IMR-90 (cell line): ENCODE measurements at regions not wholly inside any gene's neighbourhood (a gene's known extent, or its start where the extent isn't known, plus 50 kb on each side); places are given as distances from the start of the nearest gene placed in this dataset.
"Not testable (repeated sequence)": the region's sequence is repeated elsewhere in the genome, so short reads cannot be mapped to it uniquely, and the experiment has no call there.

Experiments used
- ATAC-seq: fragments of 200-7000 bp; cut with Tn5 transposase; 2 replicates; pipeline ENCODE4 v1.9.1; 2020; ENCODE audit warnings: low read depth, mild to moderate bottlenecking, moderate library complexity
- BruUV-seq: library from RNA; stranded (reverse); fragments of 400-500 nt; replicated peaks from 2 replicates; lab custom pipeline; 2021; lab: Mats Ljungman, UMichigan
- CTCF ChIA-PET: fragments of 300-600 bp; formaldehyde crosslinking; extraction: SDS; loops from one replicate; lab custom pipeline; 2021; ENCODE audit warnings: antibody characterized with exemption; lab: Yijun Ruan, JAX
- POLR2A ChIA-PET: fragments of 300-600 bp; sonication (Branson Sonifier 250); formaldehyde crosslinking; loops from one replicate; lab custom pipeline; 2022; ENCODE audit warnings: antibody characterized with exemption; ENCODE audit not compliant: unreplicated experiment; lab: Charles Lee
- DNase-seq: peaks from one replicate; pipeline ENCODE4 v3.0.0; 2013
- H2AFZ ChIP-seq: replicated peaks from 2 replicates; pipeline ENCODE3; 2013; ENCODE audit warnings: low read length, mild to moderate bottlenecking; ENCODE audit not compliant: poor library complexity
- H2AK5ac ChIP-seq: 2 replicates; pipeline ENCODE4 v1.6.1; 2013; ENCODE audit warnings: low read depth, low read length, inconsistent platforms
- H2AK9ac ChIP-seq: replicated peaks from 2 replicates; pipeline ENCODE3; 2013; ENCODE audit warnings: mild to moderate bottlenecking, low read depth, low read length, moderate library complexity; ENCODE audit not compliant: poor library complexity
- H2BK120ac ChIP-seq: 2 replicates; pipeline ENCODE4 v1.6.1; 2013; ENCODE audit warnings: low read depth, low read length, inconsistent platforms
- H2BK15ac ChIP-seq: 3 replicates; pipeline ENCODE4 v1.6.1; 2013; ENCODE audit warnings: low read depth, low read length, inconsistent platforms
- H2BK20ac ChIP-seq: 2 replicates; pipeline ENCODE4 v1.6.1; 2013; ENCODE audit warnings: low read depth, mild to moderate bottlenecking, inconsistent platforms, low read length, moderate library complexity
- H2BK5ac ChIP-seq: 2 replicates; pipeline ENCODE4 v1.6.1; 2013; ENCODE audit warnings: mild to moderate bottlenecking, low read depth, low read length, inconsistent platforms; ENCODE audit not compliant: poor library complexity, severe bottlenecking
- H3K14ac ChIP-seq: replicated peaks from 2 replicates; pipeline ENCODE4 v1.6.1; 2013; ENCODE audit warnings: low read depth, low read length, inconsistent platforms
- H3K18ac ChIP-seq: 2 replicates; pipeline ENCODE4 v1.6.1; 2013; ENCODE audit warnings: low read depth, low read length, control low read depth
- H3K23ac ChIP-seq: 2 replicates; pipeline ENCODE4 v1.6.1; 2013; ENCODE audit warnings: low read depth, low read length, inconsistent platforms
- H3K27ac ChIP-seq: 2 replicates; pipeline ENCODE4 v1.5.1; 2013; ENCODE audit warnings: mild to moderate bottlenecking, control low read depth, low read length; ENCODE audit not compliant: insufficient read depth
- H3K27me3 ChIP-seq: 2 replicates; pipeline ENCODE4 v1.6.1; 2013; ENCODE audit warnings: low read length; ENCODE audit not compliant: control insufficient read depth, insufficient read depth
- H3K36me3 ChIP-seq: 2 replicates; pipeline ENCODE4 v1.6.1; 2013; ENCODE audit warnings: low read length, mixed read lengths; ENCODE audit not compliant: control insufficient read depth, insufficient read depth
- H3K4ac ChIP-seq: 2 replicates; pipeline ENCODE4 v1.6.1; 2013; ENCODE audit warnings: low read depth, low read length, inconsistent platforms
- H3K4me1 ChIP-seq: 2 replicates; pipeline ENCODE4 v1.6.1; 2013; ENCODE audit warnings: low read length, mixed read lengths; ENCODE audit not compliant: control insufficient read depth, insufficient read depth
- H3K4me2 ChIP-seq: 2 replicates; pipeline ENCODE4 v1.6.1; 2013; ENCODE audit warnings: low read depth, mild to moderate bottlenecking, control low read depth, low read length, moderate library complexity
- H3K4me3 ChIP-seq: 2 replicates; pipeline ENCODE4 v1.5.1; 2013; ENCODE audit warnings: low read depth, mild to moderate bottlenecking, control low read depth, low read length, moderate library complexity; ENCODE audit not compliant: insufficient read depth
- H3K56ac ChIP-seq: 2 replicates; pipeline ENCODE4 v1.6.1; 2013; ENCODE audit warnings: low read length, inconsistent platforms; ENCODE audit not compliant: insufficient read depth; ENCODE audit errors: extremely low read depth
- H3K79me1 ChIP-seq, 2 experiments: 2 replicates each; pipeline ENCODE4 v1.6.1; 2013; ENCODE audit warnings: low read length in 2 of 2, inconsistent platforms in 1 of 2, low read depth in 1 of 2
- H3K9ac ChIP-seq: 2 replicates; pipeline ENCODE4 v1.6.1; 2013; ENCODE audit warnings: low read depth, low read length, control low read depth
- H3K9me1 ChIP-seq: 2 replicates; pipeline ENCODE4 v1.6.1; 2013; ENCODE audit warnings: low read length, inconsistent platforms; ENCODE audit not compliant: insufficient read depth
- H3K9me3 ChIP-seq: 2 replicates; pipeline ENCODE4 v1.6.1; 2013; ENCODE audit warnings: low read length; ENCODE audit not compliant: control insufficient read depth, insufficient read depth
- H4K20me1 ChIP-seq: 2 replicates; pipeline ENCODE4 v1.6.1; 2013; ENCODE audit warnings: low read length, inconsistent platforms; ENCODE audit not compliant: insufficient read depth
- H4K5ac ChIP-seq: 2 replicates; pipeline ENCODE4 v1.6.1; 2013; ENCODE audit warnings: mild to moderate bottlenecking, low read depth, low read length, control low read depth
- H4K8ac ChIP-seq, 2 experiments: 2 replicates each; pipeline ENCODE4 v1.6.1; 2013; ENCODE audit warnings: low read depth in 2 of 2, low read length in 2 of 2, control low read depth in 1 of 2, inconsistent platforms in 1 of 2
- H4K91ac ChIP-seq: 2 replicates; pipeline ENCODE4 v1.6.1; 2013; ENCODE audit warnings: low read depth, low read length, inconsistent platforms; ENCODE audit not compliant: insufficient read depth
- WGBS, 2 experiments: methylation state at CpG; one replicate each; pipeline versions ENCODE4 v1.1.5 to v1.1.7; 2013; ENCODE audit warnings: missing lambda C conversion rate in 2 of 2; ENCODE audit not compliant: insufficient read length in 1 of 2; ENCODE audit errors: extremely low coverage in 2 of 2; 5-methylcytosine and 5-hydroxymethylcytosine counted together
- dilution Hi-C: fragments of 300-500 bp; cut with HindIII; formaldehyde crosslinking; loops from one replicate; pipeline ENCODE4 v1.14.3; 2018; ENCODE audit warnings: low sequenced_read_pairs; ENCODE audit not compliant: unreplicated experiment
- in situ Hi-C: fragments of 300-500 bp; cut with MboI; formaldehyde crosslinking; loops from 3 replicates; pipeline ENCODE4 v1.14.3; 2019; ENCODE audit warnings: low sequenced_read_pairs, inconsistent platforms, mixed read lengths
- intact Hi-C: fragments of 100-400 bp; cut with micrococcal nuclease; formaldehyde crosslinking; loops from 2 replicates; pipeline ENCODE4 v1.10.0; 2022

GRCh38 chr9:97220396-97220795 is 87.1 kb upstream of the CCDC180 start:
- POLR2A ChIA-PET, H3K79me1 ChIP-seq, H3K4me1 ChIP-seq, H3K23ac ChIP-seq, H4K8ac ChIP-seq, H3K18ac ChIP-seq, H3K9ac ChIP-seq, H3K27ac ChIP-seq, H2BK5ac ChIP-seq, H3K4me3 ChIP-seq, H3K56ac ChIP-seq, H2AK9ac ChIP-seq, BruUV-seq, H3K4ac ChIP-seq, H2AK5ac ChIP-seq, H3K9me1 ChIP-seq, H4K5ac ChIP-seq, H3K9me3 ChIP-seq, H4K20me1 ChIP-seq, CTCF ChIA-PET, H2BK120ac ChIP-seq, dilution Hi-C loops, H2BK20ac ChIP-seq, H3K36me3 ChIP-seq, in situ Hi-C loops, H2BK15ac ChIP-seq, intact Hi-C loops, ATAC-seq, H4K91ac ChIP-seq, H3K14ac ChIP-seq, DNase-seq, H2AFZ ChIP-seq, H3K4me2 ChIP-seq: not testable (repeated sequence)
- WGBS, 2 experiments = no CpG with 5 or more reads among the region's 3 CpGs
- H3K27me3 ChIP-seq = peaks cover 16% of the 10 kb centered on the region

DNA sequence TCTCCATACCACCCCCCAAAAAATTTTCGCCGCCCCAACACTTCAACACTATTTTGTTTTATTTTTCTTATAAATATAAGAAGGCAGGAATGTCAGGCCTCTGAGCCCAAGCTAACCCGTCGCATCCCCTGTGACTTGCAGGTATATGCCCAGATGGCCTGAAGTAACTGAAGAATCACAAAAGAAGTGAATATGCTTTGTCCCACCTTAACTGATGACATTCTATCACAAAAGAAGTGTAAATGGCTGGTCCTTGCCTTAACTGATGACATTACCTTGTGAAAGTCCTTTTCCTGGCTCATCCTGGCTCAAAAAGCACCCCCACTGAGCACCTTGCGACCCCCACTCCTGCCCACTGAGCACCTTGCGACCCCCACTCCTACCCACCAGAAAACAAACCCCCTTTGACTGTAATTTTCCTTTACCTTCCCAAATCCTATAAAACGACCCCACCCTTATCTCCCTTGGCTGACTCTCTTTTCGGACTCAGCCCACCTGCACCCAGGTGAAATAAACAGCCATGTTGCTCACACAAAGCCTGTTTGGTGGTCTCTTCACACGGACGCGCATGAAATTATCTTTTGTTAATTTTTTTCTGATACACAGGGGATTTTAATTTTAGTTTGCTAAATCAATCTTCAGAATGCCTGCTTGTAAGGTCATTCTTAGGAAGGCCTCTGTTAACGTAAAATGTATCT is 87.9 kb upstream of the CCDC180 start:
- H4K8ac ChIP-seq, H3K4me1 ChIP-seq, H2BK20ac ChIP-seq, H3K56ac ChIP-seq, dilution Hi-C loops, H4K91ac ChIP-seq, BruUV-seq, H2BK15ac ChIP-seq, H4K20me1 ChIP-seq, H3K9me3 ChIP-seq, in situ Hi-C loops, H3K4ac ChIP-seq, DNase-seq, H2AFZ ChIP-seq, H3K9me1 ChIP-seq, CTCF ChIA-PET, H2AK9ac ChIP-seq, H4K5ac ChIP-seq, H3K79me1 ChIP-seq, H3K4me2 ChIP-seq, H2BK5ac ChIP-seq, H2AK5ac ChIP-seq, H3K9ac ChIP-seq, H3K14ac ChIP-seq, H3K18ac ChIP-seq, H3K27ac ChIP-seq, H3K23ac ChIP-seq, intact Hi-C loops, H3K36me3 ChIP-seq, H2BK120ac ChIP-seq, ATAC-seq, POLR2A ChIA-PET, H3K4me3 ChIP-seq: not testable (repeated sequence)
- peaks cover 16% of the 10 kb centered on the region for H3K27me3 ChIP-seq
- WGBS, 2 experiments = 100% methylated on average over 1 of the region's 12 CpGs; no CpG with 5 or more reads in 1 of the 2 experiments
